Esophagus muscularis mucosa (tissue), 4 donors: ENCODE measurements at regions not wholly inside any gene's neighbourhood (a gene's known extent, or its start where the extent isn't known, plus 50 kb on each side); places are given as distances from the start of the nearest gene placed in this dataset.
"Not testable (repeated sequence)": the region's sequence is repeated elsewhere in the genome, so short reads cannot be mapped to it uniquely, and the experiment has no call there.

Source experiments
- DNase-seq: peaks from one replicate; pipeline ENCODE4 v3.0.0-alpha.2; 2017; ENCODE audit errors: extremely low spot score
- H3K27ac ChIP-seq, 4 donors: fragments of 200-600 bp; sonication (generic); replicated peaks in 1 of 4; 1 replicate in 3 of 4; 2 replicates in 1 of 4; pipeline ENCODE4 v1.5.1; 2016 to 2019; ENCODE audit warnings: mild to moderate bottlenecking in 1 of 4
- H3K27me3 ChIP-seq, 4 donors: fragments of 200-600 bp; sonication (generic); one replicate each; pipeline versions ENCODE4 v1.5.1 to v1.6.0; 2016 to 2019
- H3K36me3 ChIP-seq, 4 donors: fragments of 200-600 bp; sonication (generic); one replicate each; pipeline ENCODE4 v1.5.1; 2016 to 2019
- H3K4me1 ChIP-seq, 4 donors: fragments of 200-600 bp; sonication (generic); one replicate each; pipeline ENCODE4 v1.5.1; 2016 to 2019
- H3K4me3 ChIP-seq, 4 donors: fragments of 200-600 bp; sonication (generic); 1 replicate in 2 of 4; 2 replicates in 2 of 4; pipeline ENCODE4 v1.5.1; 2016 to 2019; ENCODE audit warnings: mild to moderate bottlenecking in 4 of 4, moderate library complexity in 1 of 4
- H3K9me3 ChIP-seq, 4 donors: fragments of 200-600 bp; sonication (generic); 1 replicate in 3 of 4; 2 replicates in 1 of 4; pipeline ENCODE4 v1.5.1; 2016 to 2019
- EP300 ChIP-seq: sonication (generic); formaldehyde crosslinking; IDR thresholded peaks from one replicate; pipeline ENCODE4 v1.6.1; 2017; ENCODE audit warnings: antibody characterized with exemption
- POLR2A ChIP-seq: fragments of 450-650 bp; IDR thresholded peaks from one replicate; pipeline ENCODE4 v1.6.1; 2017; ENCODE audit warnings: antibody characterized with exemption, moderate library complexity, mild to moderate bottlenecking, low read depth
- POLR2AphosphoS5 ChIP-seq, 2 donors: sonication (generic); formaldehyde crosslinking; IDR thresholded peaks; one replicate each; pipeline ENCODE4 v1.6.1; 2017; ENCODE audit warnings: antibody characterized with exemption in 2 of 2
- WGBS: methylation state at CpG from one replicate; pipeline ENCODE4 v1.1.5; 2018; 5-methylcytosine and 5-hydroxymethylcytosine counted together
- intact Hi-C: fragments of 100-400 bp; cut with DNase I; formaldehyde crosslinking; loops from one replicate; pipeline ENCODE4 v1.15.1; 2023
- TF ChIP-seq, protein P1 (sequence below), 3 experiments: fragments of 200-600 bp in 2 of 3; fragments of 450-650 bp in 1 of 3; sonication (generic) in 2 of 3; IDR thresholded peaks; one replicate each; pipeline ENCODE4 v1.5.1; 2017 to 2019; ENCODE audit warnings: antibody characterized with exemption in 3 of 3, mild to moderate bottlenecking in 2 of 3, moderate library complexity in 1 of 3

DNA sequence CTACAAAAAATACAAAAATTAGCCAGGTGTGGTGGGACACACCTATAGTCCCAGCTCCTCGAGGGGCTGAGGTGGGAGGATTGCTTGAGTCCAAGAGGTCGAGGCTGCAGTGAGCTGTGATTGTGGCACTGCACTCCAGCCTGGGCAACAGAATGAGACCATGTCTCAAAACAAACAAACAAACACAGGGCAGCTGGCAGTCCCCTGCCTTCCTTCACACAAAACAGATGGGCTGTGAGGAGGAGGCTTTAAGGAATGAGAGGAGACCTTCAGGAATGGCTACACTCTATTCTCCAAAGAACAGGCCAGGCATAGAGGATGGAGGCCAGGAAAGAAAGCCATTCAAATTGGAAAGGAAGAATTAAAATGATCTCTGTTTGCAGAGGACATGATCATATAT is 65.6 kb upstream of the MAML3 start:
- DNase-seq, result no peak
- no peak overlapping the region for H3K4me3 ChIP-seq
- H3K4me1 ChIP-seq, result no peaks in the 10 kb centered on the region
- H3K27me3 ChIP-seq, result no peaks in the 10 kb centered on the region
- WGBS, result 82% methylated on average over 2 of the region's 2 CpGs
- intact Hi-C loops, result no loop called here
- TF ChIP-seq POLR2A, result no peak
- no peak for TF ChIP-seq EP300
- TF ChIP-seq, protein P1, sequence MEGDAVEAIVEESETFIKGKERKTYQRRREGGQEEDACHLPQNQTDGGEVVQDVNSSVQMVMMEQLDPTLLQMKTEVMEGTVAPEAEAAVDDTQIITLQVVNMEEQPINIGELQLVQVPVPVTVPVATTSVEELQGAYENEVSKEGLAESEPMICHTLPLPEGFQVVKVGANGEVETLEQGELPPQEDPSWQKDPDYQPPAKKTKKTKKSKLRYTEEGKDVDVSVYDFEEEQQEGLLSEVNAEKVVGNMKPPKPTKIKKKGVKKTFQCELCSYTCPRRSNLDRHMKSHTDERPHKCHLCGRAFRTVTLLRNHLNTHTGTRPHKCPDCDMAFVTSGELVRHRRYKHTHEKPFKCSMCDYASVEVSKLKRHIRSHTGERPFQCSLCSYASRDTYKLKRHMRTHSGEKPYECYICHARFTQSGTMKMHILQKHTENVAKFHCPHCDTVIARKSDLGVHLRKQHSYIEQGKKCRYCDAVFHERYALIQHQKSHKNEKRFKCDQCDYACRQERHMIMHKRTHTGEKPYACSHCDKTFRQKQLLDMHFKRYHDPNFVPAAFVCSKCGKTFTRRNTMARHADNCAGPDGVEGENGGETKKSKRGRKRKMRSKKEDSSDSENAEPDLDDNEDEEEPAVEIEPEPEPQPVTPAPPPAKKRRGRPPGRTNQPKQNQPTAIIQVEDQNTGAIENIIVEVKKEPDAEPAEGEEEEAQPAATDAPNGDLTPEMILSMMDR (IDR thresholded peaks at IDR 0.05), result no peak
- TF ChIP-seq POLR2AphosphoS5 (IDR thresholded peaks at IDR 0.05), result no peak
- H3K27ac ChIP-seq, result no peak overlapping the region
- no peaks in the 10 kb centered on the region for H3K36me3 ChIP-seq
- H3K9me3 ChIP-seq, result no peaks in the 10 kb centered on the region

GRCh38 chr4:140219070-140219469 is 65.1 kb upstream of the MAML3 start:
- 89% methylated on average over 5 of the region's 5 CpGs for WGBS
- H3K9me3 ChIP-seq, H3K4me3 ChIP-seq, intact Hi-C loops, H3K36me3 ChIP-seq, H3K4me1 ChIP-seq, H3K27me3 ChIP-seq, H3K27ac ChIP-seq, DNase-seq: not testable (repeated sequence)

DNA sequence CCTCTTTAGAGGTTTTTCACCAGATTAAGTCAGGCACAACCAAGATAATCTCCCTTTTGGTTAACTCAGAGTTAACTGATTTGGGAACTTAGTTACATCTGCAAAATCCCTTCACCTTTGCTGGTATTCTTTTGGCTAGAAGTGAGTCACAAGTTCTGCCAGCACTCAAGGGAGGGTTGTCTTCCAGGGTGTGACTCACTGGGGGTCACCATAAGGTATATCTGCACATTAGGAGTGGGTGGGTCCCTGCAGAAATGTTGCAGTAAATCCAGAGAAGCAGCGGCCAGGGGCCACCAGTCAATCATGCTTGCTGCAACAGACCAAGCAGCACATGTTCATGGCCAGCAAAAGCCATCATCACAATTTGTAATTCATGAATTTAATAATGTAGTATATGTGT is 59.8 kb upstream of the MAML3 start:
- no peaks in the 10 kb centered on the region for H3K27me3 ChIP-seq
- no peak overlapping the region for H3K4me3 ChIP-seq
- DNase-seq, result no peak
- intact Hi-C loops, result no loop called here
- WGBS, result 80% methylated on average over 1 of the region's 1 CpG
- no peak overlapping the region for H3K27ac ChIP-seq
- H3K36me3 ChIP-seq, result no peaks in the 10 kb centered on the region
- no peaks in the 10 kb centered on the region for H3K9me3 ChIP-seq
- H3K4me1 ChIP-seq, result no peaks in the 10 kb centered on the region
- TF ChIP-seq POLR2AphosphoS5 (IDR thresholded peaks at IDR 0.05) (no peak), POLR2A (no peak), EP300 (no peak)
- TF ChIP-seq, protein P1 (IDR thresholded peaks at IDR 0.05), result no peak

DNA sequence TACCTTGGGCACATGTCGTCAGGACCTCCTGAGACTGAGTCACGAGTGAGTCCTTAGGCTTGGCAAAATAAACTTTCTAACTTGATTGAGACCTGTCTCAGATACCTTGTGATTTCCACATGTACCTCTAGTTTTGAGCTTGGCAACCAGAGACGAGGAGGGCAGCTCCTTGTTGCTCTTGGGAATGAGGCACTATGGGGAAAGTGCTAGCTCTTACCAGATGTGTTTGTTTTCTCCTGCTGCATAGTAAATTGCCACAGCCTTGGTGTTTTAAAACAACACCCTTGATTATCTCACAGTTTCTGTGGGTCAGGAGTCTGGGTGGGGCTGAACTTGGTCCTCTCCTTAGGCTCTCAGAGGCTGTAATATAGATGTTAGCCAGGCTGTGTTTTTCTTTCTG is 59.1 kb upstream of the MAML3 start:
- Histone ChIP-seq H3K4me1 (no peaks in the 10 kb centered on the region), H3K4me3 (no peak overlapping the region), H3K9me3 (no peaks in the 10 kb centered on the region), H3K36me3 (no peaks in the 10 kb centered on the region), H3K27ac (no peak overlapping the region), H3K27me3 (no peaks in the 10 kb centered on the region)
- intact Hi-C loops, result no loop called here
- 81% methylated on average over 3 of the region's 3 CpGs for WGBS
- no peak for DNase-seq
- no peak for TF ChIP-seq EP300
- TF ChIP-seq POLR2AphosphoS5 (IDR thresholded peaks at IDR 0.05), result no peak
- TF ChIP-seq, protein P1 (IDR thresholded peaks at IDR 0.05), result no peak
- TF ChIP-seq POLR2A, result no peak

DNA sequence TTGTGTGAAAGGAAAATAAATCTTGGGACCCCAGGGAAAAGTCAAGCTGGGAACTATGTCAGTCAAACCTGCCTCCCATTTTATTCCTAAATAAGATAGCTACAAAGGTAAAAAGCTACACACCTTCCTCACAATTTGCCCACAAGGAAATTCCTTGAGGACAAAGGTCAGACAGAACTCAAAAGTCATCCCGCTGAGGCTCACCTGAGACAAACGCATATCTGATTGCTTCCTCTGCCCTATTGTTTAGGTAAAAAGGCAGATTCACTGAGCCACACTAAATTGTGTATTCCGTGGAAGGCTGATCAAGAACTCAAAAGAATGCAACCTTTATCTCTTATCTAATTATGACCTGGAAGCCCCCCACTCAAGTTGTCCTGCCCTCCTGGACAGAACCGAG is 58.7 kb upstream of the MAML3 start:
- DNase-seq, result no peak
- intact Hi-C loops, result no loop called here
- no peaks in the 10 kb centered on the region for H3K27me3 ChIP-seq
- H3K4me1 ChIP-seq, result no peaks in the 10 kb centered on the region
- 91% methylated on average over 4 of the region's 4 CpGs for WGBS
- no peak overlapping the region for H3K27ac ChIP-seq
- H3K9me3 ChIP-seq, result no peaks in the 10 kb centered on the region
- TF ChIP-seq, protein P1 (IDR thresholded peaks at IDR 0.05), result no peak
- TF ChIP-seq EP300 (no peak), POLR2A (no peak), POLR2AphosphoS5 (IDR thresholded peaks at IDR 0.05) (no peak)
- H3K4me3 ChIP-seq, result no peak overlapping the region
- no peaks in the 10 kb centered on the region for H3K36me3 ChIP-seq
